ENCODE measurements at regions not wholly inside any gene's neighbourhood (a gene's known extent, or its start where the extent isn't known, plus 50 kb on each side); places are given as distances from the start of the nearest gene placed in this dataset.

DNA sequence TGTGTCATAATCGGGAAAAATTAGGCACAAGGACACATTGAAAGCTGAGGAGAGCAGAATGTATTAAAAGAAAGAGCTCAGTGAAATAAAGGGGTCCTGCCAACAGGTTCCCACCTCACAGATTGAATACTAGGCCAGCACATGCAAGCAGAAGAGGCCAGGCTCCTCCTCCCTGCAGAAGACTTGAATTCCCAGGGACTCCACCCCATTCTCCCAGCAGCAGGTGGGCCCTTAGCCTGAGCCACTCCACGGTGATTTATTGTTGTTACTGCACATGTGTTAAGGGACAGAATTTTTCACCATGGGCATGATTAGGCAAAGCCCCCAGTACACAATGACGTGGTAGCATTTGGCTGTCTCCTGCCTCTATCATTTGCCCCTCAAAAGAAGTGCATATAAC lies 1844.7 kb downstream of the NCAM2 start (continued):
- no peak for TF ChIP-seq CHD7 (IDR thresholded peaks at IDR 0.05; ENCODE audit: insufficient replicate concordance, low read length)
- TF ChIP-seq PHF8 (conservative IDR thresholded peaks at IDR 0.05; ENCODE audit: low read depth, low read length), result no peak
- TF ChIP-seq KDM5A (IDR thresholded peaks at IDR 0.05; ENCODE audit: low read length), result no peak
- no peak for TF ChIP-seq CREB1 (IDR thresholded peaks at IDR 0.05)
- TF ChIP-seq BACH1 (IDR thresholded peaks at IDR 0.05; ENCODE audit: low read length), result no peak
- no peak for TF ChIP-seq SUZ12 (IDR thresholded peaks at IDR 0.05; ENCODE audit: low read length)
- no peak for TF ChIP-seq EGR1 (IDR thresholded peaks at IDR 0.05; ENCODE audit: borderline replicate concordance, low read depth, low read length)
- TF ChIP-seq SIX5 (IDR thresholded peaks at IDR 0.05; ENCODE audit: low read depth, low read length), result no peak
- TF ChIP-seq ZNF274 (IDR thresholded peaks at IDR 0.05; ENCODE audit: borderline replicate concordance, extremely low read depth, low read length), result no peak
- TF ChIP-seq, protein P1, sequence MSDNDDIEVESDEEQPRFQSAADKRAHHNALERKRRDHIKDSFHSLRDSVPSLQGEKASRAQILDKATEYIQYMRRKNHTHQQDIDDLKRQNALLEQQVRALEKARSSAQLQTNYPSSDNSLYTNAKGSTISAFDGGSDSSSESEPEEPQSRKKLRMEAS (IDR thresholded peaks at IDR 0.05), result no peak
- no peak for TF ChIP-seq NRF1 (IDR thresholded peaks at IDR 0.05; ENCODE audit: low read depth, low read length)
- no peak for TF ChIP-seq SP2 (IDR thresholded peaks at IDR 0.05; ENCODE audit: low read length)

All from H1 (cell line).